ENCODE measurements at regions not wholly inside any gene's neighbourhood (a gene's known extent, or its start where the extent isn't known, plus 50 kb on each side); places are given as distances from the start of the nearest gene placed in this dataset.
"Not testable (repeated sequence)": the region's sequence is repeated elsewhere in the genome, so short reads cannot be mapped to it uniquely, and the experiment has no call there.

- DNase-seq (ENCODE audit: low read depth, low spot score); intact Hi-C loops (cut with micrococcal nuclease); H3K27ac ChIP-seq (ENCODE audit: insufficient read depth, low read depth, low read length); FAIRE-seq; POLR2A ChIA-PET; H3K79me2 ChIP-seq (ENCODE audit: control insufficient read depth, insufficient read depth, low read length); dilution Hi-C loops (cut with MboI; ENCODE audit: extremely low pct_ligation_motif_present, low sequenced_read_pairs); H3K9me3 ChIP-seq (replicated peaks; ENCODE audit: control insufficient read depth, insufficient read depth, low read length); H3K9me1 ChIP-seq (replicated peaks; ENCODE audit: control insufficient read depth, extremely low read depth, insufficient read depth, low read length); H3K4me3 ChIP-seq (replicated peaks in 1 of 3; ENCODE audit: insufficient read depth in 1 of 3, low read depth in 1 of 3, low read length in 3 of 3); H3K4me1 ChIP-seq (ENCODE audit: control insufficient read depth, extremely low read depth, insufficient read depth, low read length); H3K4me2 ChIP-seq (ENCODE audit: insufficient read depth, low read length); BruUV-seq (replicated peaks); H3K36me3 ChIP-seq (ENCODE audit: control insufficient read depth in 2 of 2, extremely low read depth in 1 of 2, insufficient read depth in 2 of 2, low read length in 2 of 2); H4K20me1 ChIP-seq (replicated peaks; ENCODE audit: control insufficient read depth, extremely low read depth, insufficient read depth, low read length); CTCF ChIA-PET; H2AFZ ChIP-seq (ENCODE audit: low read depth, low read length); H3K27me3 ChIP-seq (ENCODE audit: control insufficient read depth in 2 of 2, insufficient read depth in 2 of 2, low read length in 2 of 2); H3K9ac ChIP-seq (replicated peaks; ENCODE audit: extremely low read depth, insufficient read depth, low read length): not testable (repeated sequence)
Observed at GRCh38 chr5:20721286-20721685, 733.3 kb upstream of the CDH18 start.

- CTCF ChIA-PET; H3K4me3 ChIP-seq (replicated peaks in 1 of 3; ENCODE audit: insufficient read depth in 1 of 3, low read depth in 1 of 3, low read length in 3 of 3); dilution Hi-C loops (cut with MboI; ENCODE audit: extremely low pct_ligation_motif_present, low sequenced_read_pairs); BruUV-seq (replicated peaks); H3K4me2 ChIP-seq (ENCODE audit: insufficient read depth, low read length); H2AFZ ChIP-seq (ENCODE audit: low read depth, low read length); intact Hi-C loops (cut with micrococcal nuclease); H3K79me2 ChIP-seq (ENCODE audit: control insufficient read depth, insufficient read depth, low read length); H3K27me3 ChIP-seq (ENCODE audit: control insufficient read depth in 2 of 2, insufficient read depth in 2 of 2, low read length in 2 of 2); POLR2A ChIA-PET; DNase-seq (ENCODE audit: low read depth, low spot score); FAIRE-seq; H4K20me1 ChIP-seq (replicated peaks; ENCODE audit: control insufficient read depth, extremely low read depth, insufficient read depth, low read length); H3K36me3 ChIP-seq (ENCODE audit: control insufficient read depth in 2 of 2, extremely low read depth in 1 of 2, insufficient read depth in 2 of 2, low read length in 2 of 2); H3K9me3 ChIP-seq (replicated peaks; ENCODE audit: control insufficient read depth, insufficient read depth, low read length); H3K9me1 ChIP-seq (replicated peaks; ENCODE audit: control insufficient read depth, extremely low read depth, insufficient read depth, low read length); H3K27ac ChIP-seq (ENCODE audit: insufficient read depth, low read depth, low read length); H3K4me1 ChIP-seq (ENCODE audit: control insufficient read depth, extremely low read depth, insufficient read depth, low read length); H3K9ac ChIP-seq (replicated peaks; ENCODE audit: extremely low read depth, insufficient read depth, low read length): not testable (repeated sequence)
Observed at GRCh38 chr5:20711520-20712155, 723.6 kb upstream of the CDH18 start.

GRCh38 chr5:20707634-20708033 lies 719.6 kb upstream of the CDH18 start:
- CTCF ChIA-PET; dilution Hi-C loops (cut with MboI; ENCODE audit: extremely low pct_ligation_motif_present, low sequenced_read_pairs); H3K9ac ChIP-seq (replicated peaks; ENCODE audit: extremely low read depth, insufficient read depth, low read length); BruUV-seq (replicated peaks); FAIRE-seq; DNase-seq (ENCODE audit: low read depth, low spot score); H4K20me1 ChIP-seq (replicated peaks; ENCODE audit: control insufficient read depth, extremely low read depth, insufficient read depth, low read length); H3K4me1 ChIP-seq (ENCODE audit: control insufficient read depth, extremely low read depth, insufficient read depth, low read length); H3K4me3 ChIP-seq (replicated peaks in 1 of 3; ENCODE audit: insufficient read depth in 1 of 3, low read depth in 1 of 3, low read length in 3 of 3); H3K27ac ChIP-seq (ENCODE audit: insufficient read depth, low read depth, low read length); POLR2A ChIA-PET; H3K36me3 ChIP-seq (ENCODE audit: control insufficient read depth in 2 of 2, extremely low read depth in 1 of 2, insufficient read depth in 2 of 2, low read length in 2 of 2); H3K79me2 ChIP-seq (ENCODE audit: control insufficient read depth, insufficient read depth, low read length); intact Hi-C loops (cut with micrococcal nuclease); H3K9me1 ChIP-seq (replicated peaks; ENCODE audit: control insufficient read depth, extremely low read depth, insufficient read depth, low read length); H2AFZ ChIP-seq (ENCODE audit: low read depth, low read length); H3K27me3 ChIP-seq (ENCODE audit: control insufficient read depth in 2 of 2, insufficient read depth in 2 of 2, low read length in 2 of 2); H3K4me2 ChIP-seq (ENCODE audit: insufficient read depth, low read length); H3K9me3 ChIP-seq (replicated peaks; ENCODE audit: control insufficient read depth, insufficient read depth, low read length): not testable (repeated sequence)

Data from endothelial cell of umbilical vein (primary cell).